ENCODE measurements at regions not wholly inside any gene's neighbourhood (a gene's known extent, or its start where the extent isn't known, plus 50 kb on each side); places are given as distances from the start of the nearest gene placed in this dataset.

GRCh38 chr4:162945713-162946112 is 221.0 kb downstream of the NAF1 start:
- no peak overlapping the region for H3K14ac ChIP-seq (ENCODE audit: insufficient read length)
- H4K8ac ChIP-seq (ENCODE audit: extremely low read depth, insufficient read depth, low read length), result no peak overlapping the region
- H3K23ac ChIP-seq (ENCODE audit: insufficient read length), result no peak overlapping the region
- ChIA-PET CTCF (ENCODE audit: partially characterized antibody) (interaction anchor here (1.1 to 1.2 kb wide), 2 partner anchors 13 to 100 kb away, joined by 3 to 4 read pairs; no protein-coding TSS in a partner anchor), POLR2A (ENCODE audit: partially characterized antibody) (no interaction called here)
- no peak overlapping the region for H3K56ac ChIP-seq (replicated peaks; ENCODE audit: insufficient read length, low read depth, low read length)
- no peak overlapping the region for H2AK5ac ChIP-seq (ENCODE audit: low read depth, low read length)
- H3K79me2 ChIP-seq (ENCODE audit: control insufficient read depth in 1 of 2, insufficient read depth in 2 of 2, low read length in 2 of 2), result no peaks in the 10 kb centered on the region
- H3K9me3 ChIP-seq (ENCODE audit: insufficient read depth in 2 of 2, low read depth in 1 of 2, low read length in 1 of 2), result no peaks in the 10 kb centered on the region
- H4K20me1 ChIP-seq (replicated peaks in 1 of 2; ENCODE audit: control insufficient read depth in 1 of 2, insufficient read depth in 2 of 2, low read length in 2 of 2), result no peaks in the 10 kb centered on the region
- H3K4me1 ChIP-seq (replicated peaks in 1 of 4; ENCODE audit: control insufficient read depth in 3 of 4, insufficient read depth in 4 of 4, low read length in 3 of 4), result no peaks in the 10 kb centered on the region
- H2BK20ac ChIP-seq (ENCODE audit: low read length), result no peak overlapping the region
- H3K4me3 ChIP-seq (ENCODE audit: extremely low read depth in 1 of 4, insufficient read depth in 2 of 4, low read depth in 3 of 4, low read length in 4 of 4), result no peak overlapping the region
- no peaks in the 10 kb centered on the region for H3K27me3 ChIP-seq (replicated peaks in 1 of 4; ENCODE audit: control insufficient read depth in 3 of 4, extremely low read depth in 1 of 4, insufficient read depth in 3 of 4, low read length in 3 of 4)
- H3K27ac ChIP-seq (ENCODE audit: low read depth, low read length), result no peak overlapping the region
- H2BK12ac ChIP-seq (ENCODE audit: low read depth, low read length), result no peak overlapping the region
- no peak for DNase-seq (ENCODE audit: low read depth in 1 of 2, low spot score in 2 of 2)
- H2BK120ac ChIP-seq (replicated peaks; ENCODE audit: low read depth, low read length), result no peak overlapping the region
- no peak overlapping the region for H2AFZ ChIP-seq (ENCODE audit: low read length)
- no peak for FAIRE-seq
- no peaks in the 10 kb centered on the region for H3K23me2 ChIP-seq (ENCODE audit: low read depth, low read length)
- no peak overlapping the region for H4K91ac ChIP-seq (replicated peaks; ENCODE audit: insufficient read length, low read length)
- no peaks in the 10 kb centered on the region for H3K36me3 ChIP-seq (ENCODE audit: control insufficient read depth in 2 of 4, insufficient read depth in 4 of 4, low read length in 3 of 4)
- no peak overlapping the region for H3K18ac ChIP-seq (ENCODE audit: extremely low read depth, low read length)
- no peak overlapping the region for H2BK5ac ChIP-seq (ENCODE audit: low read depth, low read length)
- no peak overlapping the region for H3K4ac ChIP-seq (replicated peaks; ENCODE audit: insufficient read length, low read depth, low read length)
- no peaks in the 10 kb centered on the region for H3K79me1 ChIP-seq (ENCODE audit: low read depth, low read length)
- no peak overlapping the region for H4K5ac ChIP-seq (ENCODE audit: insufficient read length, low read depth, low read length)
- H3K4me2 ChIP-seq (ENCODE audit: insufficient read depth in 1 of 2, low read depth in 2 of 2, low read length in 2 of 2), result no peak overlapping the region
- no peak overlapping the region for H2BK15ac ChIP-seq (ENCODE audit: low read length)
- no peak overlapping the region for H3K9ac ChIP-seq (replicated peaks in 1 of 4; ENCODE audit: extremely low read depth in 1 of 4, low read depth in 3 of 4, low read length in 3 of 4)
- TF ChIP-seq NANOG (IDR thresholded peaks at IDR 0.05; ENCODE audit: insufficient read depth, low read depth, low read length, poor library complexity, severe bottlenecking) (no peak), ATF3 (IDR thresholded peaks at IDR 0.05; ENCODE audit: insufficient read depth, low read depth, low read length) (no peak), E2F6 (IDR thresholded peaks at IDR 0.05) (no peak), BACH1 (IDR thresholded peaks at IDR 0.05; ENCODE audit: low read length) (no peak), TEAD4 (IDR thresholded peaks at IDR 0.05; ENCODE audit: low read depth, low read length) (no peak), CEBPB (IDR thresholded peaks at IDR 0.05; ENCODE audit: low read depth, low read length) (no peak), CHD1 (IDR thresholded peaks at IDR 0.05; ENCODE audit: low read depth, low read length) (no peak), EZH2 (IDR thresholded peaks at IDR 0.05; ENCODE audit: low read depth, low read length, severe bottlenecking) (no peak), HDAC6 (IDR thresholded peaks at IDR 0.05; ENCODE audit: low read depth, low read length) (no peak), PHF8 (conservative IDR thresholded peaks at IDR 0.05; ENCODE audit: low read depth, low read length) (no peak), SIN3A (conservative IDR thresholded peaks at IDR 0.05 in 1 of 2, IDR thresholded peaks at IDR 0.05 in 1 of 2; ENCODE audit: low read depth in 1 of 2, low read length in 2 of 2) (no peak), MAFK (IDR thresholded peaks at IDR 0.05; ENCODE audit: low read depth, low read length) (no peak), YY1 (IDR thresholded peaks at IDR 0.05; ENCODE audit: low read depth, low read length) (no peak)

Data from H1 (cell line).